GM21786 (cell line): ENCODE measurements at regions not wholly inside any gene's neighbourhood (a gene's known extent, or its start where the extent isn't known, plus 50 kb on each side); places are given as distances from the start of the nearest gene placed in this dataset.

Source experiments
- ATAC-seq: cut with Tn5 transposase; IDR thresholded peaks from one replicate; pipeline ENCODE4 v1.9.1; 2021; ENCODE audit not compliant: unreplicated experiment

GRCh38 chr1:72693899-72694298, 411.6 kb upstream of the NEGR1 start:
- no peak for ATAC-seq

- no peak for ATAC-seq
These were observed 411.0 kb upstream of the NEGR1 start for GRCh38 chr1:72693376-72693775.

GRCh38 chr1:72690871-72691270, 408.5 kb upstream of the NEGR1 start:
- ATAC-seq: no peak

- no peak for ATAC-seq
These were observed 396.3 kb upstream of the NEGR1 start for GRCh38 chr1:72678683-72679082.

- no peak for ATAC-seq
These were observed 388.6 kb upstream of the NEGR1 start for GRCh38 chr1:72670902-72671301.

- ATAC-seq: no peak
These were observed 380.6 kb upstream of the NEGR1 start for GRCh38 chr1:72662918-72663317.

- ATAC-seq: no peak
These were observed 368.6 kb upstream of the NEGR1 start for GRCh38 chr1:72650843-72651435.

GRCh38 chr1:72649991-72650390, 367.7 kb upstream of the NEGR1 start:
- ATAC-seq: no peak

- ATAC-seq: no peak
These were observed 367.0 kb upstream of the NEGR1 start for GRCh38 chr1:72649211-72649888.

- no peak for ATAC-seq
These were observed 366.1 kb upstream of the NEGR1 start for GRCh38 chr1:72648465-72648864.

- no peak for ATAC-seq
These were observed 360.8 kb upstream of the NEGR1 start for GRCh38 chr1:72643142-72643541.

GRCh38 chr1:72637593-72637992, 355.3 kb upstream of the NEGR1 start:
- no peak for ATAC-seq

GRCh38 chr1:72636631-72637030, 354.3 kb upstream of the NEGR1 start:
- no peak for ATAC-seq

GRCh38 chr1:72635719-72636118, 353.4 kb upstream of the NEGR1 start:
- ATAC-seq: no peak

GRCh38 chr1:72634946-72635345, 352.6 kb upstream of the NEGR1 start:
- no peak for ATAC-seq

GRCh38 chr1:72631449-72631848, 349.1 kb upstream of the NEGR1 start:
- no peak for ATAC-seq

GRCh38 chr1:72623299-72623708, 341.0 kb upstream of the NEGR1 start:
- peak; percentile 94 for ATAC-seq

GRCh38 chr1:72620453-72620852, 338.1 kb upstream of the NEGR1 start:
- no peak for ATAC-seq

- ATAC-seq: no peak
These were observed 324.0 kb upstream of the NEGR1 start for GRCh38 chr1:72606216-72606810.

- ATAC-seq: no peak
These were observed 318.8 kb upstream of the NEGR1 start for GRCh38 chr1:72601035-72601674.

GRCh38 chr1:72586023-72586685, 303.8 kb upstream of the NEGR1 start:
- ATAC-seq: no peak

GRCh38 chr1:72579629-72580028, 297.3 kb upstream of the NEGR1 start:
- ATAC-seq: no peak
